Thoracic aorta (tissue), 2 donors: ENCODE measurements at regions not wholly inside any gene's neighbourhood (a gene's known extent, or its start where the extent isn't known, plus 50 kb on each side); places are given as distances from the start of the nearest gene placed in this dataset.
"Not testable (repeated sequence)": the region's sequence is repeated elsewhere in the genome, so short reads cannot be mapped to it uniquely, and the experiment has no call there.

ENCODE experiments used
- ATAC-seq: fragments of 150-250 bp; one replicate; pipeline ENCODE4 v1.8.0; 2017; ENCODE audit warnings: low read depth; ENCODE audit not compliant: insufficient number of reproducible peaks, low FRiP score
- DNase-seq: peaks from one replicate; pipeline ENCODE4 v3.0.0-alpha.2; 2020; ENCODE audit warnings: low spot score
- H3K27ac ChIP-seq, 2 donors: fragments of 200-600 bp; sonication (generic); 1 replicate in 1 of 2; 2 replicates in 1 of 2; pipeline ENCODE4 v1.5.1; 2016; ENCODE audit warnings: mild to moderate bottlenecking in 2 of 2, moderate library complexity in 2 of 2
- H3K27me3 ChIP-seq: fragments of 200-600 bp; sonication (generic); replicated peaks from 2 replicates; pipeline ENCODE4 v1.6.0; 2016; ENCODE audit warnings: mild to moderate bottlenecking; ENCODE audit not compliant: insufficient read depth
- H3K36me3 ChIP-seq: fragments of 200-600 bp; sonication (generic); one replicate; pipeline ENCODE4 v1.5.1; 2016
- H3K4me1 ChIP-seq, 2 donors: fragments of 200-600 bp; sonication (generic); 1 replicate in 1 of 2; 2 replicates in 1 of 2; pipeline versions ENCODE4 v1.5.1 to v1.6.0; 2016; ENCODE audit warnings: low read depth in 2 of 2, mild to moderate bottlenecking in 1 of 2; ENCODE audit not compliant: control insufficient read depth in 1 of 2
- H3K4me3 ChIP-seq: fragments of 200-600 bp; sonication (generic); 2 replicates; pipeline ENCODE4 v1.5.1; 2016; ENCODE audit warnings: mild to moderate bottlenecking
- H3K9me3 ChIP-seq: fragments of 200-600 bp; sonication (generic); 2 replicates; pipeline ENCODE4 v1.5.1; 2016
- TF ChIP-seq, protein P1 (sequence below): fragments of 200-600 bp; sonication (generic); IDR thresholded peaks from one replicate; pipeline ENCODE4 v1.5.1; 2019; ENCODE audit warnings: antibody characterized with exemption

DNA sequence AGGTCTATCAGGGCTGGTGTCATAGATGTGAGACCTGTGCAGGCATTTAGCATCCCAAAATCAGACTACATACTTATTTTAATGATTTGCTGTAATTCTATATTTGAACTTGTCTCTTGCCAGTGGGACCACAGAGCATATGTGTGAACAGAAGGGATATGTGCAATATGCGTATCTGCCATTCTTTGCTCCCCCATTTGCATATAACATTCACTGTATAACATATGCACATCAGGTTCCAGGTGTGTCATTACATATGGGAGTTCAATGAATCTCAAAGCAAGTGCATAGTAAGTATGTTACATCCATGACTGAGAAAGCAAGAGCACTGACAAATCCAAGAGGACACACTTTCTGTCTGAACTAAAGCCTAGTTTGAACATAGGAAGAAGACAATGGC lies 1115.1 kb upstream of the CNTN5 start:
- Histone ChIP-seq H3K4me1 (no peaks in the 10 kb centered on the region), H3K4me3 (no peak overlapping the region), H3K9me3 (no peaks in the 10 kb centered on the region), H3K27ac (no peak overlapping the region), H3K27me3 (no peaks in the 10 kb centered on the region), H3K36me3 (no peaks in the 10 kb centered on the region)
- ATAC-seq (no peak), DNase-seq (no peak)
- TF ChIP-seq, protein P1, sequence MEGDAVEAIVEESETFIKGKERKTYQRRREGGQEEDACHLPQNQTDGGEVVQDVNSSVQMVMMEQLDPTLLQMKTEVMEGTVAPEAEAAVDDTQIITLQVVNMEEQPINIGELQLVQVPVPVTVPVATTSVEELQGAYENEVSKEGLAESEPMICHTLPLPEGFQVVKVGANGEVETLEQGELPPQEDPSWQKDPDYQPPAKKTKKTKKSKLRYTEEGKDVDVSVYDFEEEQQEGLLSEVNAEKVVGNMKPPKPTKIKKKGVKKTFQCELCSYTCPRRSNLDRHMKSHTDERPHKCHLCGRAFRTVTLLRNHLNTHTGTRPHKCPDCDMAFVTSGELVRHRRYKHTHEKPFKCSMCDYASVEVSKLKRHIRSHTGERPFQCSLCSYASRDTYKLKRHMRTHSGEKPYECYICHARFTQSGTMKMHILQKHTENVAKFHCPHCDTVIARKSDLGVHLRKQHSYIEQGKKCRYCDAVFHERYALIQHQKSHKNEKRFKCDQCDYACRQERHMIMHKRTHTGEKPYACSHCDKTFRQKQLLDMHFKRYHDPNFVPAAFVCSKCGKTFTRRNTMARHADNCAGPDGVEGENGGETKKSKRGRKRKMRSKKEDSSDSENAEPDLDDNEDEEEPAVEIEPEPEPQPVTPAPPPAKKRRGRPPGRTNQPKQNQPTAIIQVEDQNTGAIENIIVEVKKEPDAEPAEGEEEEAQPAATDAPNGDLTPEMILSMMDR, result no peak

DNA sequence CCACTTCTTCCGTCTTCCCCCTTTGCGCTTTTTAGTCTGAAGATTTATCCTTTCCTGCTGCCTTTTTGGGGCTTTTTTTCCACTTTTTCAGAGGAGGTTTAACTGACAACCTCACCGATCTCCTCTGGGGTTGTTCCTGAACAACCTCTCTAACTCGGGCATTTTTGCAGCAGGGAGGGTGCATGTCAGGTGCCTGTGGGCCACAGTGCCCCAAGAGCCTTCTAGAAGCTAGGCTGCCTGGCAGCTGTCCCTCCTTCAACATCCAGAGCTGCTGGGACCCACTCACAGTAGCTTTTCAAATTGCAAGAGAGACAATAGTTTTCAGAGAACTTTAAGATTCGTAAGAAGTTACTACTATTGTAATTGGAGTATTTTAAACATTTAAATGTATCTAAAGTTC lies 1112.4 kb upstream of the CNTN5 start:
- H3K4me3 ChIP-seq, result no peak overlapping the region
- no peaks in the 10 kb centered on the region for H3K9me3 ChIP-seq
- no peaks in the 10 kb centered on the region for H3K4me1 ChIP-seq
- H3K27me3 ChIP-seq, result no peaks in the 10 kb centered on the region
- no peak for ATAC-seq
- DNase-seq, result no peak
- H3K36me3 ChIP-seq, result no peaks in the 10 kb centered on the region
- no peak overlapping the region for H3K27ac ChIP-seq
- TF ChIP-seq, protein P1, result no peak

DNA sequence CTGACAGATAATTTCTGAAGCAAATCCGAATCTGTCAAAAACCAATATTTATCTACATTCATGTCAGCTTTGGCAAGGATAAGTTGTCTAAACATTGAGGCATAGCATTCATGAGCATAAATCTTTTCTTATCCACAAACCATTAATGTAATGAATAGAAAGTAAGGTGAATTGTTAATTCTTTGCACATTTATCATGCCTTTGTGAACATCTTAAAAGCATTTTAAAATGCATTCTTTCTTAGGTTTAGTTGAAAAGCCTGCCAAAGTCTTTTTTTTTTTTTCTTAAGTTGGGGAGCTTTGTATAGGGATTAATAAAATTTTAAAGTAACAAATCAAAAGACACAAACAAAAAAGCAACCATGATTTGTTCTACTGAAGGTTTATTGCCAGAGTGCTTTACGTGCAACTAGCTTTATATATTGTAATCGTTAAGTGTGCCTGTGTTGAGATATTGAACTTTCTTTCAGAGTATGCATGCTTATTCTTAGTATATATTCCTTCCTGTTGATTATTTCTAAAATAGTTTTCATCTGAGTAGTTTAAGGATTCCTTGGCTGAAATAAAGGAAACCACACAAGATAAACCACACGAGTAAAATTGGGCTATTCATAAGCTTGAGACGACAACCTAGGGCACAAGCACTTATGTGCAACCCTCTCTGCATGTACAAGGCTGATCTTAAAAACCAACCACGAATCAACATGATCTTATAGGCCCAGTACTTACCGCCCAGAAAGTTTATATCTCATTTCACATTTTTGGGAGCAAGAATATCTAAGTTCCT lies 1110.9 kb upstream of the CNTN5 start:
- DNase-seq, result no peak
- Histone ChIP-seq H3K27ac (no peak overlapping the region), H3K4me3 (no peak overlapping the region), H3K36me3 (no peaks in the 10 kb centered on the region), H3K9me3 (no peaks in the 10 kb centered on the region), H3K27me3 (no peaks in the 10 kb centered on the region), H3K4me1 (no peaks in the 10 kb centered on the region)
- ATAC-seq, result no peak
- TF ChIP-seq, protein P1, result no peak

DNA sequence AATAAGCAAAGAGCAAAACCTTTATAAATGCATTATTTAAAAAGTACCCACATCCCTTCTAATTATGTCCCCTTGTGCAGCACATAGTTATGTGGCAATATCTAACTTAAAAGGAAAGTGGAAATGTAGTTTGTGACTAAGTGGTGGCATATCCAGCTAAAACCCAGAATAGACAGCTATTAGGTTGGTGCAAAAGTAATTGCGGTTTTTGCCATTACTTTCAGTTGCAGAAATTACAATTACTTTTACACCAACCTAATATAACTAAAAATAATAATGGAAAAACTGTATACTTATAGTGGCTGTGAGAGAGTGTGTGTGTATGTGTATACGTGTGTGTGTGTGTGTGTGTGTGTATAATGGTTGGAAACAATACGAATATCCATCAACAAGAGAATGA lies 1108.1 kb upstream of the CNTN5 start:
- no peaks in the 10 kb centered on the region for H3K9me3 ChIP-seq
- no peak for ATAC-seq
- no peak overlapping the region for H3K27ac ChIP-seq
- DNase-seq, result no peak
- H3K36me3 ChIP-seq, result no peaks in the 10 kb centered on the region
- TF ChIP-seq, protein P1, result no peak
- H3K4me3 ChIP-seq, result no peak overlapping the region
- H3K27me3 ChIP-seq, result no peaks in the 10 kb centered on the region
- no peaks in the 10 kb centered on the region for H3K4me1 ChIP-seq

DNA sequence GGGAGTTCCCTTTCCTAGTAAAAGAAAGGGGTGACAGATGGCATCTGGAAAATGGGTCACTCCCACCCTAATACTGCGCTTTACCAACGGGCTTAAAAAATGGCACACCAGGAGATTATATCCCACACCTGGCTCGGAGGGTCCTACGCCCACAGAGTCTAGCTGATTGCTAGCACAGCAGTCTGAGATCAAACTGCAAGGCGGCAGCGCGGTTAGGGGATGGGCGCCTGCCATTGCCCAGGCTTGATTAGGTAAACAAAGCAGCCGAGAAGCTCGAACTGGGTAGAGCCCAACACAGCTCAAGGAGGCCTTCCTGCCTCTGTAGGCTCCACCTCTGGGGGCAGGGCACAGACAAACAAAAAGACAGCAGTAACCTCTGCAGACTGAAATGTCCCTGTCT lies 1097.8 kb upstream of the CNTN5 start:
- not testable (repeated sequence) for ATAC-seq, H3K4me3 ChIP-seq, H3K9me3 ChIP-seq, H3K4me1 ChIP-seq, H3K36me3 ChIP-seq, H3K27me3 ChIP-seq, H3K27ac ChIP-seq, DNase-seq
